Mammary epithelial cell (primary cell): ENCODE measurements at regions not wholly inside any gene's neighbourhood (a gene's known extent, or its start where the extent isn't known, plus 50 kb on each side); places are given as distances from the start of the nearest gene placed in this dataset.

Experiments
- CTCF ChIP-seq, 2 donors: IDR thresholded peaks in 1 of 2; conservative IDR thresholded peaks in 1 of 2; 2 replicates each; pipeline ENCODE4 v1.5.1; 2011 to 2012; ENCODE audit warnings: inconsistent platforms in 2 of 2, low read length in 2 of 2, mild to moderate bottlenecking in 2 of 2, control low read depth in 1 of 2, low read depth in 1 of 2; ENCODE audit not compliant: insufficient read depth in 1 of 2; ENCODE audit errors: extremely low read depth in 1 of 2
- EZH2 ChIP-seq: IDR thresholded peaks from 2 replicates; pipeline ENCODE4 v1.6.1; 2012; ENCODE audit warnings: low read length, inconsistent platforms, borderline replicate concordance

- TF ChIP-seq EZH2 (no peak), CTCF (conservative IDR thresholded peaks at IDR 0.05 in 1 of 2, IDR thresholded peaks at IDR 0.05 in 1 of 2; ENCODE audit: extremely low read depth in 1 of 2, insufficient read depth in 1 of 2, low read depth in 1 of 2, low read length in 2 of 2) (no peak)
Measured at GRCh38 chr22:44592824-44593148, 94.8 kb upstream of the RTL6 start.
